Activated naive CD4-positive, alpha-beta T cell treated with anti-CD3 and anti-CD28 coated beads, Interleukin-2, amount 50 U/mL, for 24 hours (primary cell): ENCODE measurements at regions not wholly inside any gene's neighbourhood (a gene's known extent, or its start where the extent isn't known, plus 50 kb on each side); places are given as distances from the start of the nearest gene placed in this dataset.

ENCODE experiments used
- H3K27ac Mint-ChIP-seq: one replicate; pipeline ENCODE4 v1.8.0; 2021; ENCODE audit warnings: mild to moderate bottlenecking, mixed read lengths
- H3K27me3 Mint-ChIP-seq: one replicate; pipeline ENCODE4 v1.8.0; 2021; ENCODE audit warnings: mixed read lengths
- H3K36me3 Mint-ChIP-seq: one replicate; pipeline ENCODE4 v1.8.0; 2021; ENCODE audit warnings: mixed read lengths
- H3K4me1 Mint-ChIP-seq: one replicate; pipeline ENCODE4 v1.8.0; 2021; ENCODE audit warnings: mixed read lengths
- H3K4me3 Mint-ChIP-seq: one replicate; pipeline ENCODE4 v1.8.0; 2021; ENCODE audit warnings: mild to moderate bottlenecking, mixed read lengths
- H3K9me3 Mint-ChIP-seq: one replicate; pipeline ENCODE4 v1.8.0; 2021; ENCODE audit warnings: mixed read lengths

GRCh38 chr10:128863823-128864405, 603.1 kb upstream of the MGMT start:
- no peaks in the 10 kb centered on the region for H3K27me3 Mint-ChIP-seq

GRCh38 chr10:128864554-128865295, 602.3 kb upstream of the MGMT start:
- H3K4me3 Mint-ChIP-seq, result no peak overlapping the region
- H3K36me3 Mint-ChIP-seq, result no peaks in the 10 kb centered on the region
- H3K9me3 Mint-ChIP-seq, result no peaks in the 10 kb centered on the region
- H3K27ac Mint-ChIP-seq, result no peak overlapping the region
- H3K4me1 Mint-ChIP-seq, result no peaks in the 10 kb centered on the region
- H3K27me3 Mint-ChIP-seq, result no peaks in the 10 kb centered on the region

More at GRCh38 chr10:128863823-128864405, 603.1 kb upstream of the MGMT start:
- Mint-ChIP-seq H3K4me3 (no peak overlapping the region), H3K4me1 (no peaks in the 10 kb centered on the region), H3K27ac (no peak overlapping the region), H3K36me3 (no peaks in the 10 kb centered on the region), H3K9me3 (no peaks in the 10 kb centered on the region)

GRCh38 chr10:128865436-128866195, 601.4 kb upstream of the MGMT start:
- Mint-ChIP-seq H3K27ac (no peak overlapping the region), H3K4me1 (no peaks in the 10 kb centered on the region), H3K4me3 (no peak overlapping the region), H3K9me3 (no peaks in the 10 kb centered on the region), H3K27me3 (no peaks in the 10 kb centered on the region), H3K36me3 (no peaks in the 10 kb centered on the region)

- Mint-ChIP-seq H3K27ac (no peak overlapping the region), H3K4me1 (no peaks in the 10 kb centered on the region), H3K36me3 (no peaks in the 10 kb centered on the region), H3K4me3 (no peak overlapping the region), H3K9me3 (no peaks in the 10 kb centered on the region), H3K27me3 (no peaks in the 10 kb centered on the region)
Observed at GRCh38 chr10:128866551-128866950, 600.5 kb upstream of the MGMT start.

GRCh38 chr10:128867210-128867609, 599.8 kb upstream of the MGMT start:
- Mint-ChIP-seq H3K4me3 (no peak overlapping the region), H3K9me3 (no peaks in the 10 kb centered on the region)

GRCh38 chr10:128867819-128868218, 599.2 kb upstream of the MGMT start:
- H3K9me3 Mint-ChIP-seq, result no peaks in the 10 kb centered on the region
- no peak overlapping the region for H3K27ac Mint-ChIP-seq
- no peaks in the 10 kb centered on the region for H3K36me3 Mint-ChIP-seq
- H3K27me3 Mint-ChIP-seq, result no peaks in the 10 kb centered on the region
- H3K4me1 Mint-ChIP-seq, result no peaks in the 10 kb centered on the region
- no peak overlapping the region for H3K4me3 Mint-ChIP-seq

More at GRCh38 chr10:128867210-128867609, 599.8 kb upstream of the MGMT start:
- Mint-ChIP-seq H3K27me3 (no peaks in the 10 kb centered on the region), H3K27ac (no peak overlapping the region), H3K36me3 (no peaks in the 10 kb centered on the region), H3K4me1 (no peaks in the 10 kb centered on the region)

GRCh38 chr10:128868481-128868880, 598.6 kb upstream of the MGMT start:
- Mint-ChIP-seq H3K4me1 (no peaks in the 10 kb centered on the region), H3K36me3 (no peaks in the 10 kb centered on the region), H3K27me3 (no peaks in the 10 kb centered on the region), H3K4me3 (no peak overlapping the region), H3K9me3 (no peaks in the 10 kb centered on the region), H3K27ac (no peak overlapping the region)

GRCh38 chr10:128869101-128869749, 597.8 kb upstream of the MGMT start:
- H3K36me3 Mint-ChIP-seq, result no peaks in the 10 kb centered on the region
- H3K4me3 Mint-ChIP-seq, result no peak overlapping the region
- H3K9me3 Mint-ChIP-seq, result no peaks in the 10 kb centered on the region
- no peak overlapping the region for H3K27ac Mint-ChIP-seq
- no peaks in the 10 kb centered on the region for H3K4me1 Mint-ChIP-seq
- H3K27me3 Mint-ChIP-seq, result no peaks in the 10 kb centered on the region

- H3K9me3 Mint-ChIP-seq, result no peaks in the 10 kb centered on the region
- H3K27ac Mint-ChIP-seq, result no peak overlapping the region
- peaks cover 1% of the 10 kb centered on the region for H3K27me3 Mint-ChIP-seq
- H3K4me1 Mint-ChIP-seq, result no peaks in the 10 kb centered on the region
- H3K36me3 Mint-ChIP-seq, result no peaks in the 10 kb centered on the region
- no peak overlapping the region for H3K4me3 Mint-ChIP-seq
Observed at GRCh38 chr10:128870830-128871597, 596.0 kb upstream of the MGMT start.

- no peaks in the 10 kb centered on the region for H3K4me1 Mint-ChIP-seq
- H3K27ac Mint-ChIP-seq, result no peak overlapping the region
- H3K4me3 Mint-ChIP-seq, result no peak overlapping the region
- H3K36me3 Mint-ChIP-seq, result no peaks in the 10 kb centered on the region
- peaks cover 1% of the 10 kb centered on the region for H3K27me3 Mint-ChIP-seq
- H3K9me3 Mint-ChIP-seq, result no peaks in the 10 kb centered on the region
Observed at GRCh38 chr10:128871671-128872231, 595.3 kb upstream of the MGMT start.

GRCh38 chr10:128873411-128874054, 593.5 kb upstream of the MGMT start:
- peaks cover 1% of the 10 kb centered on the region for H3K27me3 Mint-ChIP-seq
- no peak overlapping the region for H3K27ac Mint-ChIP-seq
- H3K4me3 Mint-ChIP-seq, result no peak overlapping the region
- H3K4me1 Mint-ChIP-seq, result no peaks in the 10 kb centered on the region
- no peaks in the 10 kb centered on the region for H3K36me3 Mint-ChIP-seq
- H3K9me3 Mint-ChIP-seq, result no peaks in the 10 kb centered on the region

GRCh38 chr10:128874331-128874730, 592.7 kb upstream of the MGMT start:
- Mint-ChIP-seq H3K36me3 (no peaks in the 10 kb centered on the region), H3K9me3 (no peaks in the 10 kb centered on the region), H3K4me3 (no peak overlapping the region), H3K27ac (no peak overlapping the region), H3K4me1 (no peaks in the 10 kb centered on the region), H3K27me3 (peaks cover 1% of the 10 kb centered on the region)

- H3K4me3 Mint-ChIP-seq, result no peak overlapping the region
- no peaks in the 10 kb centered on the region for H3K4me1 Mint-ChIP-seq
- no peak overlapping the region for H3K27ac Mint-ChIP-seq
- H3K9me3 Mint-ChIP-seq, result no peaks in the 10 kb centered on the region
- H3K36me3 Mint-ChIP-seq, result no peaks in the 10 kb centered on the region
- H3K27me3 Mint-ChIP-seq, result peaks cover 1% of the 10 kb centered on the region
Observed at GRCh38 chr10:128875030-128875744, 591.9 kb upstream of the MGMT start.
